K562 (cell line): ENCODE measurements at regions not wholly inside any gene's neighbourhood (a gene's known extent, or its start where the extent isn't known, plus 50 kb on each side); places are given as distances from the start of the nearest gene placed in this dataset.

Experiments used
- CTCF ChIP-seq, 3 experiments: IDR thresholded peaks in 2 of 3; conservative IDR thresholded peaks in 1 of 3; 2 replicates each; pipeline ENCODE4 v1.5.1; 2011 to 2012; ENCODE audit warnings: low read length in 3 of 3, mild to moderate bottlenecking in 3 of 3, control low read depth in 2 of 3, improper control_type of control experiment in 1 of 3, inconsistent platforms in 1 of 3, low read depth in 1 of 3, mixed read lengths in 1 of 3, moderate library complexity in 1 of 3; ENCODE audit not compliant: insufficient read depth in 2 of 3
- ELK1 ChIP-seq: sonication (generic); formaldehyde crosslinking; IDR thresholded peaks from 2 replicates; pipeline ENCODE4 v1.8.1; 2022; ENCODE audit warnings: missing genetic modification reagents
- EZH2 ChIP-seq: IDR thresholded peaks from 2 replicates; pipeline ENCODE4 v1.6.1; 2012; ENCODE audit warnings: low read depth, mild to moderate bottlenecking, inconsistent platforms, low read length, borderline replicate concordance
- NCOA1 ChIP-seq: fragments of 450-650 bp; IDR thresholded peaks from 2 replicates; pipeline ENCODE4 v1.6.1; 2016; ENCODE audit warnings: low read depth
- NFATC3 ChIP-seq: fragments of 450-650 bp; IDR thresholded peaks from 2 replicates; pipeline ENCODE4 v1.6.1; 2017; ENCODE audit warnings: mild to moderate bottlenecking
- NKRF ChIP-seq: fragments of 450-650 bp; IDR thresholded peaks from 2 replicates; pipeline ENCODE4 v1.6.1; 2016; ENCODE audit warnings: borderline replicate concordance
- POLR2A ChIP-seq: fragments of 450-650 bp; conservative IDR thresholded peaks from 2 replicates; pipeline ENCODE4 v1.6.1; 2016
- SMAD4 ChIP-seq: fragments of 250-450 bp; sonication (Bioruptor Pico); conservative IDR thresholded peaks from 2 replicates; pipeline ENCODE4 v1.8.0; 2021; ENCODE audit warnings: inconsistent platforms, mild to moderate bottlenecking, moderate library complexity
- THAP7 ChIP-seq: fragments of 250-450 bp; sonication (Bioruptor Pico); IDR thresholded peaks from 2 replicates; pipeline ENCODE4 v1.5.0; 2021
- USF2 ChIP-seq: sonication (generic); formaldehyde crosslinking; IDR thresholded peaks from 2 replicates; pipeline ENCODE4 v1.5.0; 2020; ENCODE audit warnings: missing genetic modification reagents
- ZNF224 ChIP-seq: sonication (generic); formaldehyde crosslinking; IDR thresholded peaks from 2 replicates; pipeline ENCODE4 v1.8.0; 2022; ENCODE audit warnings: mild to moderate bottlenecking, missing genetic modification reagents

- no peak for TF ChIP-seq THAP7
- no peak for TF ChIP-seq SMAD4 (CRISPR knock-in tag)
- TF ChIP-seq NKRF, result no peak
- no peak for TF ChIP-seq ELK1 (CRISPR knock-in tag)
- no peak for TF ChIP-seq USF2 (CRISPR knock-in tag)
- no peak for TF ChIP-seq CTCF (IDR thresholded peaks at IDR 0.05 in 2 of 3, conservative IDR thresholded peaks at IDR 0.05 in 1 of 3; ENCODE audit: insufficient read depth in 2 of 3, low read depth in 1 of 3, low read length in 3 of 3)
- TF ChIP-seq NFATC3, result no peak
- no peak for TF ChIP-seq EZH2
- TF ChIP-seq POLR2A, result no peak
- TF ChIP-seq NCOA1, result no peak
- TF ChIP-seq ZNF224 (CRISPR knock-in tag), result no peak
Measured at GRCh38 chr5:163185315-163185714, 252.1 kb upstream of the CCNG1 start.
